NCI-H1930 (cell line): ENCODE measurements at regions not wholly inside any gene's neighbourhood (a gene's known extent, or its start where the extent isn't known, plus 50 kb on each side); places are given as distances from the start of the nearest gene placed in this dataset.

Experiments used
- DNase-seq, 2 experiments: peaks; one replicate each; lab custom pipeline; 2025; lab: John Stamatoyannopoulos, UW

DNA sequence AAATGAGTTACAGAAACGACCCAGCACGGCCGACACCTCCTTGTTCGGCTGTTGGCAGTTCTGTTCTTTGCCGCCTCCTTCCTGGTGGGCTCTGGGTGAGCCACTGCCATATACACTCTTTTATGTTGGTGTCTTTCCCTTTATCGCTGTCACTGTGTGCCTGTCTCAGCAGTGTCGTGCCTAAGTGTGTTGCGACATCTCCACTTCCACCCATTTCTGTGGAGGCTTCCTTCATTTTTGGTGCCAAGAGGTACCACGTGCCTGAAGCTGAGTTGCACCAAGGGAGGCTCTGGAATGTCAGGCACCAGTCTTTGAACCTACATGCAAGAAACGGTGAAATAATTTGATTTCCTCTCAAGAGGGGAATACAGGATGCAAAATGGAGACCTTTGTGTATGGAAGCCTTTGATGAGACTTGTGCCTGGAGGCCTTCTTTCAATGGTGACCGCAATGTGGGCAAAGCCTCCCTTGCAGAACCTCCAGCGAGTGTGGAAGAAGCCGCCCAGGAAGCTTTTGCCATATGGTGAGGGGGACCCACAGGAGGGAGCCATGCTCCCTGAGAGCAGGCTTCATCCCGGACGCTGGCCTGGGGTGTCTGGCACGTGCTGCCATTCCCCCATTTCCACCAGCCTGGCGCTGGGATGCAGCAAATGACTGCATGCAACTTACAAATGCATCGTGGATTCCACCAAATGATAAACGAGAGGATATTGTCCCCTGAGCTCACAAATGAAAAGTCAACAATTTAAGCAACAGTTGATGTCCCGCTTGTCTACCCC, 136.2 kb downstream of the TEX29 start:
- DNase-seq: no peak

DNA sequence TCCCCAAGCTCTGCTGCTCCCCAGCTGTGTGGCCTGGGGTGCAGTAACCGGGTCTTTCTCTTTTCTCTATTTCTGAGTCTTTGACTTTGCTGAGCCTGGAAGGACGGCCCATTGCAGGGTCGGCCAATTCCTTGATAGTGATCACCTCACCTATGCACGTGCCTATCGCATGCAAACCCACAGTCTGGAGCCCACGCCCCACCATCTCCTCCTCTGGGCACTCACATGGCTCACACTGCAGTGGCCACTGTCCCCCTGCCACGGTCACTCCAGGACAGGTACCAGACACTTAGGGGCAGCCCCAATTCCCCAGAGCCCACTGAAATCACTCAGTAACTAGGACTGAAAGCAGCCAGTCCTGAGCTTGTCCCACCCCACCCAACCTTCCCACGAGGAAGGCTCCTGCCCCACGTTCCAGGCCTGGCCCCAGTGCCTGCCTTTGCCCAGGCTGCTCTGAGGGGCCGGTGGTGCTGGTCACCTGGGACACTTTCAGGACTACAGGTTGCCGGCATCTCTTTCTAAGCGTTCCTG, 137.6 kb downstream of the TEX29 start:
- DNase-seq: no peak

DNA sequence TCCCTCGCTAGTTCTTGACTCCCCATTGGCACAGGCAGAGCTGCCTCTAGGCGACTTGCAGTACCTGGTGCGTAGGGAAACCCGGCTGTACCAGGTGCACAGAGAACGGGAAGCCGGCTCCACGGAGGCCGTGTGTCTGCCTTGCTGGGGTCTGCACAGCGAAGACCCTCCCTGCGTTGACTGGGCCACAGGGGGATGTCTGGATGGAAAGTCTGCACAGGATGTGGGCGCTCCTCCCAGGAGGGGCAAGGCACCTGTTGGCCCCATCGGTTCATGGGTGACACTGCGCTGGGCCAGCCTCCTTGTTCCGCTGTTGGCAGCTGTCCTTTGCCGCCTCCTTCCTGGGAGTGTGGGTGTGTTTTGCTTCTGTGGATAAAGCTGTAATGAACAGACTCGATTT, 138.3 kb downstream of the TEX29 start:
- no peak for DNase-seq

DNA sequence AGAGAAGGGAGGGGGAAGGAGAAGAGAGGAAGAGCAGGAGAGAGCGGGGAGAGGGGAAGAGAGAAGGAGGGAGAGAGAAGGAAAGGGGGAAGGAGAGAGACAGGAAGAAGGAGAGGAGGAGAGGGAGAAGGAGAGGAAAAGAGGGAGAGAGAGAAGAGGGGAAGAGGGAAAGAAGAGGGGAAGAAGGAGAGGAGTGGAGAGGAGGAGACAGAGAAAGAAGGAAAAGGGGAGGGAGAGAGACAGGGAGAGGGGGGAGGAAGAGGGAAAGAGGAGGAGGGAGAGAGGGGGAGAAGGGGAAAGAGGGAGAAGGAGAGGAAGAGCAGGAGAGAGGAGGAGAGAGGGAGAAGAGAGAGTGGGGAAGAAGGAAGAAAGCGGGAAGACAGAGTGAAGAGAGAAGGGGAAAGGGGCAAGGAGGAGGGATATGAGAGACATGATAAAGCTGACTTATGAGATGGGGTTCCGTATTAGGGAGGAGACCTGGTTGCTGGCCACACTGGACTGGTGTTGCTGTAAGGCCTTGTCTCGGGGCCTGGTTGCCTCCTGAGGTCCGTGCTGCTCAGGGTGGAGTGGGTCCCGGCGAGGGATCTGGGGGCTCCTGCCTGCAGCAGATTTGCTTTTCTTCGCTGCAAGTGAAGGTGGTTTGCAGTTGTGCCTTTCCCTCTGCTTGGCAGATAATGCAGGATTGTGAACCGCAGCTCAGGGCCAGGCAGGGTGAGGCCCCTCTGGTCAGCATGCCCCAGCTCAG, 139.5 kb downstream of the TEX29 start:
- DNase-seq: no peak

DNA sequence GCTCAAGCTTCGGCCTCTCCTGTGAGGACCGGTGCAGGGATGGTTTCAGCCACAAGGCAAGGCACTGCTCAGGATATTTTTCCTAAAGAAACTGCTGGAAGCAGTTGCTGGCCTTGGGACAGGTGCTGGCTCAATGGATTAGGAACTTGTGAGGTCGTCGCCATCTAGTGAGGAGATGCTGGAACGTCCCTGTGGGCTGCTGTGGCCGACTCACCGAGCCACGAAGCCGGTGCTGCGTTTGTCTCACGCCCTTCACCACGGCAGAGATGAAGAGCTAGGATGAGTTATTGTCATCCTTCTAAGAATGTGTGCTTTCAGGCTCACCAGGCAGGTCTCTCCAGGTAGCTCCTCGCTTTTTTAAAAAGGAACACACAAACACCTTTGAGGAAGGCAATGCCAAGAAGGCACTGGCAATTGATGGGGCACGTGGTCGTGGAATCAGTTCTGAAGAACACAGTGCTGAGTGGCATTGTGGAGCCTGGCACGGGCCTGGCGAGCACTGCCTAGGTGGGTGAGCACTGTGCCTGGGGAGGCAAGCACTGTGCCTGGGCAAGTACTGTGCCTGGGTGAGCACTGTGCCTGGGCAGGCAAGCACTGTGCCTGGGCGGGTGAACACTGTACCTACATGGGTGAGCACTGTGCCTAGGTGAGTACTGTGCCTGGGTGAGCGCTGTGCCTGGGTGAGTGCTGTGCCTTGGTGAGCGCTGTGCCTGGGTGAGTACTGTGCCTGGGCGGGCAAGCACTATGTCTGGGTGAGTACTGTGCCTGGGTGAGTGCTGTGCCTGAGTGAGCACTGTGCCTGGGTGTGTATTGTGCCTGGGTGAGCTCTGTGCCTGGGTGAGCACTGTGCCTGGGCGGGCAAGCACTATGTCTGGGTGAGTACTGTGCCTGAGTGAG, 140.4 kb downstream of the TEX29 start:
- DNase-seq: peak; percentile 37 to 42

DNA sequence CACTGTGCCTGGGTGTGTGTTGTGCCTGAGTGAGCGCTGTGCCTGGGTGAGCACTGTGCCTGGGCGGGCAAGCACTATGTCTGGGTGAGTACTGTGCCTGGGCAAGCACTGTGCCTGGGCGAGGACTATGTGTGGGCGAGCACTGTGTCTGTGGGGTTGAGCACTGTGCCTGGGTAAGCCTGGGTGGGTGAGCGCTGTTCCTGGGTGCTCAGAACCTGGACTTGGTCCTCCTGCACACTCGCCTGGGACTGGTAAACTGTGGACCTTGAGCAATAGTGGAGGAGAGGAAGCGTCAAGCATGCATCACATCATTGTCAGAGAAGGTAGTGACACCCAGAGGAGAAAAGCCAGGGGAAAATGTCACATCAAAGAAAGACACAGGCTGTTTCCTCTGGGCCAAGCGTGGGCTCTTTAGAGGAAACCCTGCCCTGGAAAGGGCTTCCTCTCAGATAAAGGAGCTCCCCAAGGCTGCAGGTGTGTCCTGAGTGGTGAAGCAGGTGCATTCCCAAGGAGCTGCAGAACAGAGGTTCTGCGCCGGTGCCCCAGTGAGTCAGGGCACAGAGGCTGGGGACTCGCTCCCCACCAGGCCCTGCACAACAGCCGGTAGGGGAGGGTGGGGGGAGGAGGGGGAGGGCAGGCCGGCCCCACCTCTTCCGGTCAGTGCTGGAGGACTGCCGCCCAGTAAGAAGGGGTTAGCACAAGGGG, 141.2 kb downstream of the TEX29 start:
- DNase-seq: no peak

DNA sequence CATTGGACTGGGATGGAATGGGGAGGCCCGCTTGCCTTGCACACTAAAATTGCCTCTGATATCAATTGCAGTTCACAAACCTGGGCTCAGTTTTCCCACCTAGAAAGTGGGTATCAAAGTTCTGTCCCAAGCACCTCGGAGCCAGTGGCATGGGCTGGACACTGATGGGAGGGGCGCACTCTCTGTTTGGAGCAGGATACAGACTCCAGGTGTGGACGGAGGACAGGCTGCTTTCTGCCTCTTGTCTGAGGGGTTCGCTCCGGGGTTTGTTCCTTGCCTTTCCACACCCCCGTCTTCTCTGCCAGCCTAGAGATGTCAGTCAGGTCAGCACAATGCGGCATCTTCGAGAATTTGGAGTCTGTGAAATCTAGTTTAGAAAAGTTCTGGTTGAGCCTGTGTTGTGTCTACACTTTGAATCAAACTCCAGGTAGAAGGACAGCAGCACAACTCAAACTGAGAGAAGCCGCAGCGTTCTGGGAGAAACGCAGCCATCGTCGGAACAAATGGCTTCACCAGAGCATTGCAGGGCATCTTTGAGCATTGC, 141.9 kb downstream of the TEX29 start:
- no peak for DNase-seq

DNA sequence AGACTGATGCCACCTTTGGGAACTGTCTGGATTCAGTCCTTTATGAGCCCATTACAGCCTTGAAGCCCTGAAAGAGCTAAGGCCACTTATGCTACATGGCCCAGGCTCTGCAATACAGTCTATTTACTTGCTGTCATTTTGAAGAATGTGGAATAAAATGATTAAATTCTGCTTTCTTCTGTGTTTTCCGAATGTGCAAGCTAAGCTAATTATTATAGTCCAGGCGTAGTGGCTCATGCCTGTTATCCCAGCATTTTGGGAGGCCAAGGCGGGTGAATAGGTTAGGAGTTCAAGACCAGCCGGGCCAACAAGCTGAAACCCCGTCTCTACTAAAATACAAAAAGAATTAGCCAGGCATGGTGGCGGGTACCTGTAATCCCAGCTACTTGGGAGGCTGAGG, 142.5 kb downstream of the TEX29 start:
- DNase-seq: no peak

DNA sequence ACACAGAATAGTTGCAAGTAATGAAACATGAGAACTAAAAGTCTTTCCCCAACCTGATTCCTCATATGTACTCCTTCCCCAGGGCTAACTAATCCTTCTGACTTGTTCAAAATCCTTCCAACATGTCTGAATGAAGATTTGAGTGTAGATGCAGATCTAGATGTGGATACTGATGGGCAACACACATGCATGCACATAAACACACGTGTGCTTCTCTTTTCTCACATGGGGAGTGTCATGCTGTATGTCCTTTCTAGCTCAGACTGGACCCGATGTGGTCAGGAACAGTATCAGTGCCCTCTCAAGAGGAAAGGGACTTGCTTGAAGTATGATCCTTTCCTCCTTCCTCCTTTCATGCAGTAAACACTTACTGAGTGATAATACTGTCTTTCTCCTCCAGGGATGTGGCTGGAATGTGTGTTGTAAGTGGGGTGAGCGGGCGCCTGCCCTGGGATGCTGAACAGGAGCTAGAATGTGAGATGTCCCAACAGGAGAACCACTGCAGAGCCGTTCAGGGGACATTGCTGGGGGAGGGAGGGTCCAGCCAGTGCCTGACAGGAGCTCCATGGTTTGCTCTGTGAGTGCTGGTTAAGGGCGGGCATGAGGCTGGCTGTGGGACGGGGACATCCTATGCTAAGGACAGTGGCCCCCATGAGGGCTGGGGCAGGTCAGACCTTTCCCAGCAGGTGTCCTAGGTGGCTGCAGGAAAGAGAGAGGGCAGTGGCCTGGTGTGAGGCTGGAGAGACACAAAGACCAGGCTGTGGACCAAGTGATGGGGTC, 146.9 kb downstream of the TEX29 start:
- DNase-seq: no peak

DNA sequence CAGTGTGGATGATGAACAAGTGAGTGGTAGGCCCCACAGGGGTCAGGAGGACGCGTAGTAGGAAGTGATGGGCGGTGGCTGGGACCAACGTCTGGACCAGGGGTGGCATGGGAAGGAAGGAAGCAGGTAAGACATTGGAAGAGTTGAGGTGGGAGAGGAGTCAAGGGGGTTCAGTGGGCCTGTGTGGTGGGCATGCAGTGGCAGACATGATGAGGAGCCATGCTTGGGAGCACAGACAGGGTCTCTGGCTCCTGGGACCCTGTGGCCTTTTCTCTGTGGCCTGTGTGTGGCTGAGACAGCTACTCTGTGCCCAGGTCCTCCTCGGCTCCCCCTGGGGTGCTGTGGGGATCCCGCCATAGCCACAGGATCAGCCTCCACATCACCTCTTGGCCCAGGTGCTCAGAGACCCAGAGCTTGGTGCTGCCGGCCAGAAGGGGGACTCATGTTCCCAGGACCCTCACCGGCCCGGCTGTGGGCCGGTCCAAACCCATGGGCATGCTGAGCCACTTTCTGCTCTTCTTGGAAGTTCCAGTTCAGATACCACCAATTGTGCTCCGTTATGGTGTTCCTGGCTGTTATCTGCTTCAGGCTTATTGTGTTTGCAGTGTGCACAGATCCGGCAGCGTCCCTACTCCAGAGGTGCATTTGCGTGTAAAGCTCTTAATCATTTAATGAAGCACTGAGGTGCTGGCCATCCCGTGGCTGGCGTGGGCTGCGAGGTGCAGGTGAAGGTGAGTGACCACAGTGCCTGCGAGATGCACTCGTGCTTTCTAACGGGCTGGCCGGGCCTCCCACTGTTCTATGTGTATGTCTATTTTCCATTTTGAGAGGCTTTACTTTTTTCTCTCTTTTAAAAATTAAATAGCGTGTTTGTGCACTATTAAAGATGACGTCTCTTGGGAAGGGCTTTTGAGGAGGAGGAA, 147.9 kb downstream of the TEX29 start:
- DNase-seq: no peak

DNA sequence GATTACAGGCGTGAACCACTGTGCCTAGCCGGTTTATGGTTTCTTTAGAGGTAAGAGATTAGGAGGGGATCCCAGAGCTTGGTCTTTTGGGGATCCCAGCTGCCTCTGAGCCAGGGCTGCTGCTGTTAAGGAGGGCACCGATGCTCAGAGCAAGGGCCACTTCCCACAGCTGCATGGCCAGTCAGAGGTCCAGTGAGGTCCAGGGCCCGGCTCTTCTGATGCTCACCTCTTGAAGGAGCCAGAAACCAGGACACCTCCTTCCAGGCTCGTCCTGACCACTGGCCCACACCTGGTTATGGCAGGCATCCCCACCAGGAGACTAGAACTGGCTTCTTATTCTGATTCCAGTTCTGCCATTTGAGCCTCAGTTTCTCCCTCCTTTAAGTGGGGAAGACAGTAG, 149.0 kb downstream of the TEX29 start:
- DNase-seq: no peak

DNA sequence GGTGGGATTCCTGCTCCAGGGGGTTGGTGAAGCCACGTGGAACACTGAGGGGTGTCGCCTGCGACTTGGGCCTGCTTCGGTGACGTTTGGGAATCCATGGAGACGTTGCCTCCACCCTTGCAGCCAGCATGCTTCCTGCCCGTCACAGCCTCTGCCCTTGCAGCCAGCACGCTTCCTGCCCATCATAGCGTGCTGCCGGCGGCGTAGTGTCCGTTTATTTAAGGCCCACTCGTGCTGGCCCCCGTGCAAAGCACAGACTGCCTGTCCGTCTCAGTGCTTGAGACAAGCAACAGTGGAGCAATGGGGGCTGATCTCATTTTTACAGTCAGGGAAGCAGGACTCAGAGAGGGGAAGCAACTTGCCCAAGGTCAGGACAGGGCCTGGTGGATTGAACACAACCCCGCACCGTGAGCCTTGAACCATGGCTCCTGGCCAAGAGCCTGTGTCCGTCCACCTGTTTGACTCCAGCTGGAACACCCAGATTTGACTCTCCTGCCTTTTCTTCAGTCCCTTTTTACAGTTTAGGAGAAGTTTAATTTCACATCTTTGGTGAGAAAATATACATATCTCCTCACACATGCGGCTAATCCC, 149.6 kb downstream of the TEX29 start:
- no peak for DNase-seq

DNA sequence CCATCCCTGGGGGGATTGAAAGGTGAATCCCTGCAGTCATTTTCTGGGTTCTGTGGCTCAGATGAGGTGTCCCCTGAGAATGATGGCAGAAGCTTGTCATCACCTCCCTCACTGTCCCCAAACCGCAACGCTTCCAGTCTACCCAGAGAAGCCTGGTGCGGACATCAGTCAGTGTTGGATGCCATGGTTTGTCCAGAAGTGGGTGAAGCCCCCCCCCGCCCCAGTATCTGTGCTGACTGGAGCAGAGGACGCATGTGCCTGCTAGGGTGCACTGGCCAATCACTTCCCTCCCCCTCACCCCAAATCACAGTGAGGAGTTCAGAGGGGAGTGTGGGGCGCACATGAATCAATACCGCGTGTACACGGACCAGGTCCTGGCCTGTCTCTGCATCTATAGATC, 150.5 kb downstream of the TEX29 start:
- no peak for DNase-seq

DNA sequence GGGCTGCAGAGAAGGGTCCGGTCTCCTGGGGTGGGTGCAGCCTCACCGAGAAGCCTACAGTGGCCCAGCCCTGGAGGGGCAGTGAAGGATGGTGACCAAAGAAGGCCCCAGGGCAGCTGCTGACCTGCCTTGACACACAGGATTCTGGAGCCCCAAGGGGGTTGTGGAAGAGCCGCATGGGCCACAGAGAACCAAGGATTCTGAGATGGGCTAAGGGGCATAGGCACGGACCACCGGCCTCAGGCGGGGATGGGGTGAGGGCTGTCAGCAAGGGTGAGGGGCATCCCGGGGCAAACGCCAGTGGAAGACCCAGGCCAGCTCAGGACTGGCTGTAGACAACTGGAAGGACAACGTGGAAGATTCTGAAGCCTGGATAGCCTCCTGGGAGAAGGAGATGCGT, 151.6 kb downstream of the TEX29 start:
- no peak for DNase-seq

DNA sequence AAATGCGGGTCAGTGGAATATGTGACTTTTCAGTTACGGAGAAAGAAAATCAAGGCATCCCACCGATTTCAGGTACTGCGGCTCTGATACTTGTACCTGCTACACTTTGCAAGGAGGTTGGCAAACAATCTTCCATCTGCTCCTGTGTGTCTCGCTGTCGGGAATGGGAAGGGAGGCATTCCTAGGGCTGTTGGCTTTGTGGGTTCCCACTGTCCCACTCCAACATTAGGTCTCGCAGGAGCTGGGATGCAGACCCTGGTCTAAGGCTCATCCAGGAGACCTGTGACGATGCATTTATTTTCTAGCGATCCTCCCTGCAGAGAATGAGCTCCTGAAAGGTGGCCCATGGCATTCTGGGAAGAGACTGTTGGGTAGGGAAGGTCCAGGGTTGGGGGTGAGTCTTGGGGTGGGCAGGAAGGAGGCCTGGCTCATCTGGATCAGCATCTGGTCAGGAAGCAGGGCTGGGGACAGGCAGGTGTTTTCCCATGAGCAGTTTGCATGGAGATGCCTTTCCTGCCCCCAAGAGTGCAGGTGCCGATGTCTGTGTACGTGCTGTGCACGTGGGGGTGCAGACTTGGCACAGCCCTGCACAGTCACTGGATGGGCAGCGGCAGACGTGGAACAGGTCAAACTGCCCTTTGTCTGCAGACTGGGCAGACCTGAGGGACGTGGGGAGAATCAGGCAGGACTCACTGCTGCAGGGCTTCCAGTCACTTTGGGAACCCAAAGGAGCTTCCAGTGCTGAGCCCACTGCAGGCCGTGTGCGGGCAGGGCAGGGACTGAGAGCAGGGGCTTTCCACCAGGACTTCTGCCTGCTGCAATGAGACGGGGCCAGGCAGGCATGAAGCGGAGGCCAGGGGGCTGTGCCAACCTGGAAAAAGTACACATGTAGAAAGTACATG, 152.4 kb downstream of the TEX29 start:
- DNase-seq: no peak

DNA sequence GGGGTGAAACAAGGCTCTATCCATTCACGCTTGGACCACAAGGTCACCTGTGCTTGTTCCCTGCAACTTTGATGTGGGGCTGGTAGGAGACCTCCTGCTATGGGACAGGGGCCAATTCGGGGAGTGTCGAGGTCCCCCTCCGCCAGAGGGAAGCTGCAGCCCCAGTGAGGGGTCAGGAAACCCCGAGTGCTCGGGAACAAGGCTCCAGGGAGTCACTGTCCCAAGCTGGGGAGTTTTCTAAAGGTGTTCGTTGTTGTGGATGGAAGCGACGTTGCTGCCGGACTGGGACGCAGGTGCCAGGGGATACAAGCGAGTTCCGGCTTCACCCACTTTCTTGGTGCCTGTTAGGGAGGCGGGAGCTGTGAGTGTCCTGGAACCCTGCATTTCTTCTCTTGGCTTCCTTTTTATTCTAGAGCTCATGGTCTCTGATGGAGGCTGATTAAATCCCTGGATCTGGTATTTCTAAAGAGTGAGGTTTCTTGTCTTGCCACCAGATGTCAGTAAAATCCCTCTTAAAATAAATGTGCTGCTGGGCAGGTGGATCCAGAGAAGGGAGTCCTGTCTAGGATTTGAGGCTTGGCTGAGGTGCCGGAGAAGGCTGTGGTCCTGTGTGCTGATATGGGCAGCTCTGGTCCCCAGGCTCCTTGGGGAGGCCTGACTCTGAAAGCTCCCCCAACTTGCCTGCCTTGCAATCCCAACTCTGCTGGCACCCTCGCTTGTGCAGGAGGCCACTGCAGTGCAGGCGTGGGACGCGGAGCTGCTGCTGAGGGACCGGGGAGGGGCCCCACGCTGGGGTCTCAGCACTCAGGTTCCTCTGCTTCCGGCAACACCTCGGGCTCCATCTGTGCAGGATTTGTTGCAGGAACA, 153.9 kb downstream of the TEX29 start:
- peak; percentile 71 to 72 for DNase-seq

DNA sequence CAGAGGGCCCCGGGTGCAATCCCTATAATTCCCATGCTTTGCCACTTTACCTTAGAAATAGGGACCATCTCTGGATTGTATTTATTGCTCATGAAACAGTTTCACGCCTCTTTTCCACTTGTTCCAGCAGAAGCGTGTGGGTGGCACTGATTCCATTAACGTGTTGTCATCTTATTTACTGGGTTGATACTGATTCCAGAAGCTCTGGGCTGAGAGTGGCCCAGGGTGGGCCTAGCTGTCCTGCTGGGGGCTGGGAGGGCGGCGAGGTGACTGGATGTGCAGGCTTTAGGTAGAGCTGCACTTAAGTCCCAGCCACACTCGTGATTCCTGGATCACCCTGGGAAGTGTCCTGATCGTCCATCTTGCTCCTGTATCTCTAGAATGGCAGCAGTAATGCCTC, 155.0 kb downstream of the TEX29 start:
- DNase-seq: no peak
